Activated T-helper 1 cell treated with Interleukin-2 at 50 U/mL for 16 hours (primary cell): ENCODE measurements at regions not wholly inside any gene's neighbourhood (a gene's known extent, or its start where the extent isn't known, plus 50 kb on each side); places are given as distances from the start of the nearest gene placed in this dataset.

Source experiments
- DNase-seq: peaks from one replicate; pipeline ENCODE4 v3.0.0-alpha.2; 2020; ENCODE audit warnings: low read depth

- DNase-seq = no peak
Measured at GRCh38 chr10:21171936-21172541, 274.9 kb upstream of the NEBL start.

DNA sequence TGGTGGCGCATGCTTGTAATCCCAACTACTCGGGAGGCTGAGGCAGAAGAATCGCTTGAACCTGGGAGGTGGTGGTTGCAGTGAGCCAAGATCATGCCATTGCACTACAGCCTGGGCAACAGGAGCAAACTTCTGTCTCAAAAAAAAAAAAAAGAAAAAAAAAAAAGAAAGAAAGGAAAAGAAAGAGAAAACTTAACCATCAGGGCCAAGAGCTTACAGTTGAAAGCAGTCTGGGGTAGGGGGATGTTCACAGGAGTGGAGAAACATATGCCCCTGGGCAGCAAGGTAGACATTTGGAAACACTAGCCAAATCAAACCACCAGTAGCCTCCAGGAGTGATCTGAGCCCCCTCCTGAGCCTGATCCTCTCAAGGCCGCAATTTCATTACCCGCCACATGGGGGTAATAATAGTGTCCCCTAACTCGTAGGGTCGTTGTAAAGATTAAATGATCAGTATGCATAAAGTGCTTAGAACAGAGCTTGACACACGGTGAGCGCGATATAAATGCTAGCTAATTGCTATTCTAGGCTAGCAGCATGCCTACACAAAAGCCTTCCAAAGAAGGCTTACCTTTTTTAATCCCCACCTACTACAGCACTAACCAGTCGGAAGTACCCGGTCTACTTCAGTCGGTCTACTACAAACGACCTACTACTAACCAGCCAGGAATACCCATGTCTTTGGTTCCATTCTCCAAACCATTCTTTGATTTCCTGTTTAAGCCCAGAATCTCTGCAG lies 274.3 kb upstream of the NEBL start:
- no peak for DNase-seq

- DNase-seq = no peak
Measured at GRCh38 chr10:21170216-21170615, 273.1 kb upstream of the NEBL start.

GRCh38 chr10:21169271-21169670 lies 272.2 kb upstream of the NEBL start:
- DNase-seq = no peak

GRCh38 chr10:21167288-21168010 lies 270.3 kb upstream of the NEBL start:
- DNase-seq = no peak

DNA sequence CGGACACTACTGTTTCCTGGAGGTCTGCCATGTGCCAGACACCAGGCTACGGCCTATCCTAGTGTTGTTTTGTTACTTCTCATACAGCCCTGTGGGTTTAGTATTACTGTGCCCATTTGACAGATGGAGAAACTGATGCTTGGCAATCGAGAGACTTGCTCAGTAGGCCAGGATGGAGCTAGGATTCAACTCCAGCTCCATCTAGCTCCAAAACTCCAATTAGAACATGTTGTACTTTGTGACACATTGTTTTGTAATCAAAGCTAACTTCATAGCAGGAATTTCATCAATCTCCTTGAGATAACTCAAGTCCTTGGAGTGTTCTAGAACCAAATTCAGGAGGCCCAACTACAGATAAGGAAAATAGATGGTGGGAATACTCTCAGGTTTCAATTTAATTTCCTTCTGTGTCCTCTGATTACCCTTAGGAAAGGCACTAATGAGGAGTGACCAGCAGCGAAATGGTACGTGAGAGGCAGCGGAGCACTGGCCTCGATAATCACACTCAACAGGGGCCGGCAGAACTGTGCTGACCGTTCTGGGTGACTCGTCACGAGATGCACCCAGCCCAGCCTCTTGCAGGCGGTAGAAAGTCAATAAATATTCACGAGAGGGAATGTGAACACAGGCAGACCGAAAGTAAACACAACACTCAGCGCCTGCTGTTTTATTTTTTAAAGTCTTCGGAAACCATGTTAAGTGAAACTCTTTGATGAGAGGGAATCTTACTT lies 269.6 kb upstream of the NEBL start:
- DNase-seq = no peak

DNA sequence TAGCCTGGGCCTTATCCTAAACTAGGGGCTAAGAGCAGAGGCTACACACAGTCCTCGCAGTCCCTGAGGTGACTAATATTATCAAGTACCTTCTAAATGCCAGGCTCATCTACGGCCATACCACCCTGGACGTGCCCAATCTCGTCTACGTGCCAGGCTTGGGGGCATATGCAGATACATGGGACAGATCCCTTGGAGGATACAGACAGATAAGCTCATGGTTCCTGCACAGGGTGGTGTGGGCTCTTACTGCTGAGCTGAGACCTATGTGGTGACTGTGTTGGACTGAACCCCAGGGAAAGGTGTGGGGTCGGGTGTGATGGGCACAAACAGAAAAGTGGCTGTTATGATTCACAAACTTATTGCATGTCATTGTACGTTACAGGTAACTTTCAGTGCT lies 268.4 kb upstream of the NEBL start:
- DNase-seq = no peak

- DNase-seq = no peak
Measured at GRCh38 chr10:21164687-21165086, 267.6 kb upstream of the NEBL start.

- DNase-seq = no peak
Measured at GRCh38 chr10:21162948-21163347, 265.8 kb upstream of the NEBL start.

DNA sequence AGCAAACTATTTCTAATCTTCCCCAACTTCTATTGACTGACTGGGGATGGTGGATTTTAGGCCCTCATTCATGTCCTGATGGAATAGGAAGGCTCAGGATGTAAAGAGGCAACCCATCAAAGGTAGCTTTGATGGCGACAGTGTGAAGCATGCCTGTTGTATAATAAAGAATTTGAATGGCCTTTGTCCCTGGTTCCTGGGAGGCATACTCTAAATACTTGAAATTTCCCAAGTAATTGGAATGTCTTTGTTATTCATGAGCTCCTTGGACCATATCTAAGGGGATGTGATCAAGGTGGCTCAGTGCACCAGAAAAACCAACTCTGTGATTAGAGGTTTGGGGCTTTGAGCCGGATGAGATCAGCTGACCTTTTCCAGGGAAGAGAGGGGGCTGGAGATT lies 264.5 kb upstream of the NEBL start:
- DNase-seq = no peak

- DNase-seq = no peak
Measured at GRCh38 chr10:21161090-21161625, 264.0 kb upstream of the NEBL start.

DNA sequence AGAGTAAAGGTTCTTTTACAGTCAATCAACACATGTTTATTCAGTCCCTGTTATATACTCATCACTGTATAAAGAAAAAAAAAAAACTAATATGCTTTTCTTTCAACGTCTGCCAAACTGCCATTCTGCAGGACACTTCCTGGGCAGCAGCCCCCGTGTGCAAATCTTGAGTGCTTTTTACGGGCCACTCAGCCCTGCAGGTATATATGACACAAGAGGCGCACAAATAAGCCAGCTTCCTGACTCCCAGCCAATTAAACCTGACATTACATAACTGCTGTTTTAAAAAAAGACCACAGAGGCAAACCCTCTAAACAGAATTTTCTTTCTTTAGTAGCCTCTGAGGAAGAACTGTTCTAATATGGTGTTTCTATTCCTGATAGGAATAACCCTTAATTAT lies 263.0 kb upstream of the NEBL start:
- no peak for DNase-seq

DNA sequence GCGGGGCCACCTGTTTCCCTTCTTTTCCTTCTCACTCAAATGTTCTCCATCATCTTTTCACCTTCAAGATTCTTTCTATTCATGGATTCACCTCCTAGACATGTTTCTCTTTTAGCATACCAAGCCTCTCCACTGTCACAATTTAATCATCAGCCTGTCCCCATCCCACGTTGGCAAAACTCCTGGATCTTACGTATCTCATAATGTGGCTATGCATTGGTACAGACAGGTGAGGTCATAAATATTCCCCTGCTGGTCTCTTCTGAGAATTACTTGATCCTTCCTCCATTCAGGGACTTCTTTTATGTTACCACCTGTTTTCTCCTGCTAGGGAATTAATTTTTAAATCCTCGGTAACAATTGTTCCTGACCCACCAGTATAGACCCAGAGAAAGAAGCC lies 262.6 kb upstream of the NEBL start:
- no peak for DNase-seq

- no peak for DNase-seq
Measured at GRCh38 chr10:21158301-21158700, 261.2 kb upstream of the NEBL start.

DNA sequence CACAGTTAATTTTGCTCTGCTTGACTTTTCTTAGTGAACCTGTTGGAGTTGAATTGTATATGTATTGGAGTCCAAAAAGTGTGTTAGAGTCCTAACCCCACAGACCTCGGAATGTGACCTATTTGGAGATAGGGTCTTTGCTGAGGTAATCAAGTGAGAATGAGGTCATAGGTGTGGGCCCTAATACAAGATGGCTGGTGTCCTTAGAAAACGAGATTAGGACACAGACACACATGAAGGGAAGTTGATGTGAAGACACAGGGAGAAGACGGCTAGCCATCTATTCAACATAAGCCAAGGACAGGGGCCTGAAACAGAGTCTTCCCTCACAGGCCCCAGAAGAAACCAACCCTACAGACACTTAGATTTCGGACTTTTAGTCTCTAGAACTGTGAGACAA lies 260.6 kb upstream of the NEBL start:
- no peak for DNase-seq

- DNase-seq = no peak
Measured at GRCh38 chr10:21150166-21150565, 253.1 kb upstream of the NEBL start.

DNA sequence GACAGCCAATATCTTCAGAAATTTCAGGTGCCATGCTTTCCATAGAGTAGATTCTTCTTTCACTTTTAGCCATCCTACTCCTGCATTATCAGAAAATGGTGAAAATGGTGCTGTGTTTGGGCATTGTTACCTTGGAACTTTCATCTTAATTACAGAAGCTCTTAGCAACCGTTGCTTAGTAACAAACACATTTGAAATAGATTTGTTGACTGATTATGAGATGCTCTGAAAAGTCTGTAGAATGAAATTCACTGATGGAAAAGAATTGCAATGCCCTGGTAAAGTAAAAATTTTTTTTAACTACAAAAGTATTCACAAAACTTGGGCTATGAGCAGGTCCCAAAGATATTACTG lies 249.3 kb upstream of the NEBL start:
- no peak for DNase-seq

- DNase-seq = no peak
Measured at GRCh38 chr10:21145751-21146435, 248.8 kb upstream of the NEBL start.

- no peak for DNase-seq
Measured at GRCh38 chr10:21144047-21144446, 246.9 kb upstream of the NEBL start.

- no peak for DNase-seq
Measured at GRCh38 chr10:21141946-21142492, 244.9 kb upstream of the NEBL start.

- DNase-seq = no peak
Measured at GRCh38 chr10:21138769-21139340, 241.7 kb upstream of the NEBL start.
